Esophagus squamous epithelium (tissue), 5 donors: ENCODE measurements at regions not wholly inside any gene's neighbourhood (a gene's known extent, or its start where the extent isn't known, plus 50 kb on each side); places are given as distances from the start of the nearest gene placed in this dataset.

ENCODE experiments used
- DNase-seq: peaks from one replicate; lab custom pipeline; 2025; lab: John Stamatoyannopoulos, UW
- H3K27ac ChIP-seq, 4 donors: fragments of 200-600 bp; sonication (generic); one replicate each; pipeline ENCODE4 v1.5.1; 2016 to 2019; ENCODE audit warnings: mild to moderate bottlenecking in 1 of 4
- H3K27me3 ChIP-seq, 4 donors: fragments of 200-600 bp; sonication (generic); 1 replicate in 3 of 4; 2 replicates in 1 of 4; pipeline versions ENCODE4 v1.5.1 to v1.6.0; 2017 to 2021; ENCODE audit warnings: antibody characterized with exemption in 1 of 4
- H3K36me3 ChIP-seq, 3 donors: fragments of 200-600 bp; sonication (generic); one replicate each; pipeline ENCODE4 v1.5.1; 2016 to 2019
- H3K4me1 ChIP-seq, 3 donors: fragments of 200-600 bp; sonication (generic); one replicate each; pipeline ENCODE4 v1.5.1; 2017 to 2019
- H3K4me3 ChIP-seq, 4 donors: fragments of 200-600 bp; sonication (generic); 1 replicate in 3 of 4; 2 replicates in 1 of 4; pipeline ENCODE4 v1.5.1; 2016 to 2019; ENCODE audit warnings: mild to moderate bottlenecking in 2 of 4, moderate library complexity in 1 of 4
- H3K9me3 ChIP-seq, 3 donors: fragments of 200-600 bp; sonication (generic); one replicate each; pipeline ENCODE4 v1.5.1; 2016 to 2019
- POLR2A ChIP-seq, 4 donors: fragments of 450-650 bp; IDR thresholded peaks; one replicate each; pipeline ENCODE4 v1.6.1; 2017; ENCODE audit warnings: antibody characterized with exemption in 4 of 4, mild to moderate bottlenecking in 4 of 4, moderate library complexity in 3 of 4
- WGBS, 2 donors: methylation state at CpG; one replicate each; pipeline ENCODE4 v1.1.5; 2018; 5-methylcytosine and 5-hydroxymethylcytosine counted together
- intact Hi-C: fragments of 100-400 bp; cut with DNase I; formaldehyde crosslinking; loops from one replicate; pipeline ENCODE4 v1.15.0; 2022
- TF ChIP-seq, protein P1 (sequence below), 6 experiments: fragments of 450-650 bp in 4 of 6; fragments of 200-600 bp in 2 of 6; sonication (generic) in 2 of 6; IDR thresholded peaks; one replicate each; pipeline ENCODE4 v1.5.1; 2016 to 2019; ENCODE audit warnings: antibody characterized with exemption in 6 of 6, mild to moderate bottlenecking in 4 of 6, moderate library complexity in 4 of 6
- donor health status: DM: yes; HTN: yes; CAD: no.

DNA sequence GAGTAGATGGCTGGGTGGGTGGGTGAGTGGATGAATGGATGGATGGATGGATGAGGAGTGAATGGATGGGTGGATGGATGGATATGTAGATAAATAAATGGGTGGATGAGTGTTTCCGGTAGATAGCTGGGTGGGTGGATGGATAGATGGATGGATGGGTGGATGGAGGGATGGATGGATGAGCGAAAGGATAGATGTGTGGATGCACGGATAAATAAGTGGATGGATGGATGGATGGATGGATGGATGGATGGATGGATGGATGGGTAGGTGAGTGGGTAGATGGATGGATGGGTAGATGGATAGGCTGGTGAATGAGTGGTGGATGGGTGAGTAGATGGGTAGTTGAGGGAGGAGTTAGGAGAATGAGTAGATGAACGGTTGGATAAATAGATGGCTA, 349.3 kb downstream of the MN1 start:
- WGBS, 2 donors = 82 to 85% methylated on average over 4 of the region's 4 CpGs
- intact Hi-C loops = no loop called here
- Histone ChIP-seq H3K36me3 (no peaks in the 10 kb centered on the region), H3K4me3 (no peak overlapping the region), H3K27ac (no peak overlapping the region), H3K9me3 (no peaks in the 10 kb centered on the region), H3K4me1 (no peaks in the 10 kb centered on the region), H3K27me3 (peaks cover 0 to under 1% (median 0%) of the 10 kb centered on the region in 4 donors)
- TF ChIP-seq POLR2A (IDR thresholded peaks at IDR 0.05) = no peak
- no peak for DNase-seq

DNA sequence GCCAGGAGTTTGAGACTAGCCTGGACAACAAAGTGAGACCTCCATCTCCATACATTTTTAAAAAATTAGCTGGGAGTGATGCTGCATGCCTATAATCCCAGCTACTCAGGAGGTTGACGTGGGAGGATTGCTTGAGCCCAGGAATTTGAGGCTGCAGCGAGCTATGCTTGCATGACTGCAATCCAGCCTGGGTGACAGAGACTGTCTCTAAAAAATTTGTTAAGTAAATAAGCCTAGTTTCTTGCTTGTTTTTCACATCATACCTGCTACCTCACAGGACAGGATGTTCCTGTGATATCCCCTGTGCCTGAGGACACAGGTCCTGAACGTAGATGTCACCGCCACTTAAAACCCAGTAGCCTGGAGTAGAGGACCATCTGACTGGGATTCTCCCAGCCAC, 348.6 kb downstream of the MN1 start:
- Histone ChIP-seq H3K36me3 (no peaks in the 10 kb centered on the region), H3K4me1 (no peaks in the 10 kb centered on the region), H3K9me3 (no peaks in the 10 kb centered on the region), H3K27me3 (peaks cover 0 to 7% (median 0%) of the 10 kb centered on the region in 4 donors), H3K27ac (no peak overlapping the region), H3K4me3 (no peak overlapping the region)
- WGBS, 2 donors = 81 to 90% methylated on average over 3 to 4 of the region's 4 CpGs
- no peak for TF ChIP-seq POLR2A (IDR thresholded peaks at IDR 0.05)
- TF ChIP-seq, protein P1, sequence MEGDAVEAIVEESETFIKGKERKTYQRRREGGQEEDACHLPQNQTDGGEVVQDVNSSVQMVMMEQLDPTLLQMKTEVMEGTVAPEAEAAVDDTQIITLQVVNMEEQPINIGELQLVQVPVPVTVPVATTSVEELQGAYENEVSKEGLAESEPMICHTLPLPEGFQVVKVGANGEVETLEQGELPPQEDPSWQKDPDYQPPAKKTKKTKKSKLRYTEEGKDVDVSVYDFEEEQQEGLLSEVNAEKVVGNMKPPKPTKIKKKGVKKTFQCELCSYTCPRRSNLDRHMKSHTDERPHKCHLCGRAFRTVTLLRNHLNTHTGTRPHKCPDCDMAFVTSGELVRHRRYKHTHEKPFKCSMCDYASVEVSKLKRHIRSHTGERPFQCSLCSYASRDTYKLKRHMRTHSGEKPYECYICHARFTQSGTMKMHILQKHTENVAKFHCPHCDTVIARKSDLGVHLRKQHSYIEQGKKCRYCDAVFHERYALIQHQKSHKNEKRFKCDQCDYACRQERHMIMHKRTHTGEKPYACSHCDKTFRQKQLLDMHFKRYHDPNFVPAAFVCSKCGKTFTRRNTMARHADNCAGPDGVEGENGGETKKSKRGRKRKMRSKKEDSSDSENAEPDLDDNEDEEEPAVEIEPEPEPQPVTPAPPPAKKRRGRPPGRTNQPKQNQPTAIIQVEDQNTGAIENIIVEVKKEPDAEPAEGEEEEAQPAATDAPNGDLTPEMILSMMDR (IDR thresholded peaks at IDR 0.05) = no peak
- intact Hi-C loops = no loop called here
- no peak for DNase-seq

DNA sequence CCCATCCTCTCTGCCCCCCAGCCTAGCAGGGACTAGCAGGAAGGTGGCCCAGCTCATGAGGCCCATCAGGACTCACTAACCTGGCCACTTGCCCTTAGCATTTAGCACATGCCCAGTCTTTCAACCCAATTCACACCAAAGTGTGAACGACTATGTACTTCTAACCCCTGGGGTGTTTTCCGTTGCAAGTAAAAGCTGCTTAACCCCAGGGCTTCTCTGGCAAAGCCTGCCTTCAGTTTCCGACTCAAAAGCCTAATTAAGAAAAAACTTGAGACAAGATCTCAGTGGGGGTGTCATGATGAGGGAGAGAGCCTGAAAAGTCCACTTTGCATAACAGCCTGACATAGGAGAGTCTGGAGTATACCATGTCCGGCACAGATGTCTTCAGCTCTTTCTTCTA, 347.8 kb downstream of the MN1 start:
- 64 to 79% methylated on average over 3 to 4 of the region's 4 CpGs for WGBS, 2 donors

DNA sequence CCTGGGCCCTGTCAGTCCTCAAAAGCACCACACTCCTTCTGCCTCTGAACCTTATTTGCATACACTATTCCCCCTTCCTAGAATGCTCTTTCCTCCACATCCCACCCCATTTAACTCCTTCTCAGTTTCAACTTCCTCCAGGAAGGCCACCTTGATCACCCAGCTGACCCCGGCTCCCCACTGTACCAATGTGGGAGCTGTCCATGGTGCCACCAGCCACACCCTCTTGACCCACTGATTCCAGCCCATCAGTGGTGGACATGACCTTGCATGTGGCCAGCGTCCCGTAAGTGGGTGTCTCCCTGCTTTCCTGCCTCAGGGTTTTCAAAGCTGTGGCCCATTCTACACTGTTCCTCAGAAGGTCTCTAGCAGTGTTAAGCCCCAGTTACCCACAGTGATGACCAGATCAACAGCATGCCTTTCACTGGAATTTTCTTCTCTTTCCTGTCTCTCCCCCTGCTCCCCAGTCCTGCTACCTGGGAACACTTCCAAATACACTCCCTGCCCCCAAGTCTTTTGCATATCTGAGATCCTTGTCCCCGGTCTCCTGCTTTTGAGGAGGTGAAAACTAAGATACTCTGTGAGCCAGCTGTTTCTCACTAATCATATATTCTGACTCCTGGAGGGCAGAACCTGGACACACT, 346.6 kb downstream of the MN1 start:
- Histone ChIP-seq H3K36me3 (no peaks in the 10 kb centered on the region), H3K27ac (no peak overlapping the region), H3K9me3 (no peaks in the 10 kb centered on the region), H3K4me3 (no peak overlapping the region), H3K4me1 (peaks cover 0 to 2% (median 0%) of the 10 kb centered on the region in 3 donors), H3K27me3 (peaks cover 0 to 24% (median 0%) of the 10 kb centered on the region in 4 donors)
- DNase-seq = no peak
- 64 to 74% methylated on average over 4 of the region's 4 CpGs for WGBS, 2 donors
- TF ChIP-seq POLR2A (IDR thresholded peaks at IDR 0.05) = no peak
- TF ChIP-seq, protein P1 (IDR thresholded peaks at IDR 0.05) = no peak
- intact Hi-C loops = no loop called here

More for the DNA sequence above, 347.8 kb downstream of the MN1 start:
- Histone ChIP-seq H3K36me3 (no peaks in the 10 kb centered on the region), H3K27ac (no peak overlapping the region), H3K9me3 (no peaks in the 10 kb centered on the region), H3K4me1 (no peaks in the 10 kb centered on the region), H3K27me3 (peaks cover 0 to 12% (median 0%) of the 10 kb centered on the region in 4 donors), H3K4me3 (no peak overlapping the region)
- intact Hi-C loops = no loop called here
- TF ChIP-seq, protein P1 (IDR thresholded peaks at IDR 0.05) = no peak
- TF ChIP-seq POLR2A (IDR thresholded peaks at IDR 0.05) = no peak
- no peak for DNase-seq

DNA sequence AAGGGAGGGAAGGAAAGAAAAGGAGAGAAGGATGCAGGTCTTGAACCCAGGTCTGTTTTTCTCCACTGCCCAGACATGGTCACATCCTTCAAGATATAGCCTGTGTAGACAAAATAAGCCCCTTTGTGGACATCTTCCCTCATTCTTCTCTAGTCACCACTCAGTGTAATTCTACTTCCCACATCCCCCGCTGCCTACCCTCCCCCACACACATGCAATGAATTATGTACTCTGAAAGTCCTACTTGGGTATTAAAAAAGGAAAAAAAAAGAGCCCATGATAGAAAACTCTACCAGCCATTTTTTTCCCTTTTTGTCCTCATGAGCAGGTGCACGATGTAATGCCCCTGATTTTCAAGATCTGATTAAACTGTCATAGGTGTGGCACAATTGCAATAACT, 346.0 kb downstream of the MN1 start:
- no peaks in the 10 kb centered on the region for H3K9me3 ChIP-seq
- TF ChIP-seq POLR2A (IDR thresholded peaks at IDR 0.05) = no peak
- TF ChIP-seq, protein P1 (IDR thresholded peaks at IDR 0.05) = no peak
- peaks cover 0 to 6% (median 0%) of the 10 kb centered on the region in 3 donors for H3K4me1 ChIP-seq
- H3K27me3 ChIP-seq = peaks cover 0 to 28% (median 0%) of the 10 kb centered on the region in 4 donors
- no peak for DNase-seq
- H3K36me3 ChIP-seq = no peaks in the 10 kb centered on the region
- no peak overlapping the region for H3K4me3 ChIP-seq
- intact Hi-C loops = no loop called here
- H3K27ac ChIP-seq = no peak overlapping the region
- WGBS, 2 donors = 73 to 81% methylated on average over 2 of the region's 2 CpGs
